ENCODE measurements at regions not wholly inside any gene's neighbourhood (a gene's known extent, or its start where the extent isn't known, plus 50 kb on each side); places are given as distances from the start of the nearest gene placed in this dataset.

- H3K27ac ChIP-seq = peak overlapping the region in 3 of 4 donors; percentile 62 to 82 (median 67)
- DNase-seq = no peak
- H3K36me3 ChIP-seq = no peaks in the 10 kb centered on the region
- WGBS, 2 donors = 18 to 24% methylated on average over 3 of the region's 3 CpGs
- no peaks in the 10 kb centered on the region for H3K9me3 ChIP-seq
- no peak overlapping the region for H3K4me3 ChIP-seq
- no peaks in the 10 kb centered on the region for H3K27me3 ChIP-seq
- intact Hi-C loops (cut with DNase I) = no loop called here
- no peak for TF ChIP-seq CTCF (IDR thresholded peaks at IDR 0.05)
- TF ChIP-seq POLR2A (IDR thresholded peaks at IDR 0.05) = no peak
- H3K4me1 ChIP-seq = peaks cover 0 to 53% (median 27%) of the 10 kb centered on the region in 3 donors
Measured at GRCh38 chr3:177830411-177830849, 633.1 kb upstream of the TBL1XR1 start.

- DNase-seq = no peak
- 84 to 92% methylated on average over 4 of the region's 4 CpGs for WGBS, 2 donors
- H3K27ac ChIP-seq = peak overlapping the region in 3 of 4 donors; percentile 62 to 82 (median 67)
- TF ChIP-seq CTCF (IDR thresholded peaks at IDR 0.05) (no peak), POLR2A (IDR thresholded peaks at IDR 0.05) (no peak)
- H3K36me3 ChIP-seq = no peaks in the 10 kb centered on the region
- no peaks in the 10 kb centered on the region for H3K27me3 ChIP-seq
- intact Hi-C loops (cut with DNase I) = no loop called here
- H3K4me3 ChIP-seq = no peak overlapping the region
- peaks cover 0 to 50% (median 27%) of the 10 kb centered on the region in 3 donors for H3K4me1 ChIP-seq
- H3K9me3 ChIP-seq = no peaks in the 10 kb centered on the region
Measured at GRCh38 chr3:177831361-177831760, 634.1 kb upstream of the TBL1XR1 start.

- Histone ChIP-seq H3K27ac (peak overlapping the region in 1 of 4 donors; percentile 72), H3K36me3 (no peaks in the 10 kb centered on the region), H3K27me3 (no peaks in the 10 kb centered on the region), H3K4me3 (no peak overlapping the region), H3K9me3 (no peaks in the 10 kb centered on the region), H3K4me1 (peaks cover 0 to 47% (median 26%) of the 10 kb centered on the region in 3 donors)
- WGBS, 2 donors = 27 to 32% methylated on average over 2 of the region's 2 CpGs
- DNase-seq = no peak
- intact Hi-C loops (cut with DNase I) = no loop called here
- TF ChIP-seq CTCF (IDR thresholded peaks at IDR 0.05) (no peak), POLR2A (IDR thresholded peaks at IDR 0.05) (no peak)
Measured at GRCh38 chr3:177832880-177833279, 635.6 kb upstream of the TBL1XR1 start.

GRCh38 chr3:177833332-177833731 is 636.0 kb upstream of the TBL1XR1 start:
- intact Hi-C loops (cut with DNase I) = no loop called here
- H3K4me3 ChIP-seq = no peak overlapping the region
- peak overlapping the region in 1 of 4 donors; percentile 72 for H3K27ac ChIP-seq
- H3K4me1 ChIP-seq = peaks cover 0 to 45% (median 24%) of the 10 kb centered on the region in 3 donors
- no peaks in the 10 kb centered on the region for H3K36me3 ChIP-seq
- WGBS, 2 donors = 17 to 18% methylated on average over 2 of the region's 2 CpGs
- DNase-seq = no peak
- TF ChIP-seq POLR2A (IDR thresholded peaks at IDR 0.05) = no peak
- no peak for TF ChIP-seq CTCF (IDR thresholded peaks at IDR 0.05)
- H3K9me3 ChIP-seq = no peaks in the 10 kb centered on the region
- H3K27me3 ChIP-seq = no peaks in the 10 kb centered on the region

- 53 to 69% methylated on average over 2 of the region's 2 CpGs for WGBS, 2 donors
- DNase-seq = no peak
Measured at GRCh38 chr3:177835008-177835407, 637.7 kb upstream of the TBL1XR1 start.

More at GRCh38 chr3:177835008-177835407, 637.7 kb upstream of the TBL1XR1 start:
- H3K27ac ChIP-seq = peak overlapping the region in 2 of 4 donors; percentile 63 to 72
- H3K27me3 ChIP-seq = no peaks in the 10 kb centered on the region
- no peaks in the 10 kb centered on the region for H3K9me3 ChIP-seq
- H3K4me1 ChIP-seq = peaks cover 0 to 37% (median 22%) of the 10 kb centered on the region in 3 donors
- H3K4me3 ChIP-seq = no peak overlapping the region
- intact Hi-C loops (cut with DNase I) = no loop called here
- no peaks in the 10 kb centered on the region for H3K36me3 ChIP-seq
- TF ChIP-seq POLR2A (IDR thresholded peaks at IDR 0.05) = no peak
- TF ChIP-seq CTCF (IDR thresholded peaks at IDR 0.05) = no peak
